ENCODE measurements at regions not wholly inside any gene's neighbourhood (a gene's known extent, or its start where the extent isn't known, plus 50 kb on each side); places are given as distances from the start of the nearest gene placed in this dataset.

DNA sequence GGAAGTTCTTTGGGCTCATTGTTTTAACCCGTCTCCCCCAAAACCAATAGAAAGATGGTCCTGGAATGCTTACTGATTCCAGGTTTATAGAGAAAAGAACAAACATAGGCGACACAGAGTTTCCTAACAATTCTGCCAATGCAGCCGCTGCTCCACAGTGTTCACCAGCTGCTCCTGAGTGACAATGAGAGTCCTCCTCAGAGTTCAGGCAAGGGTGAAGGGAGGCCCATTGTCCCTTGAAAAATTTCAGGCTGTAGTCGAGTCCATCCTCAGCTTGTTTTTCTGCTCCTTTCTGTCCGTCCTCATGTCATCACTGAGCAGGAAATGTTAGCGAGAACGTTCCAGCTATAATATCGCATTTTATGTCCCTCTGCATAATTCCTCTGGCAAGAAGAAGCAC lies 537.6 kb downstream of the TCERG1L start:
- Mint-ChIP-seq H3K36me3 (no peaks in the 10 kb centered on the region), H3K27ac (no peak overlapping the region), H3K27me3 (peaks cover 0 to 7% (median 0%) of the 10 kb centered on the region in 3 donors), H3K4me1 (no peaks in the 10 kb centered on the region), H3K4me3 (no peak overlapping the region), H3K9me3 (peaks cover 0 to 10% (median 4%) of the 10 kb centered on the region in 7 donors)
- DNase-seq (no peak), ATAC-seq (ENCODE audit: low read depth in 2 of 2) (no peak)

DNA sequence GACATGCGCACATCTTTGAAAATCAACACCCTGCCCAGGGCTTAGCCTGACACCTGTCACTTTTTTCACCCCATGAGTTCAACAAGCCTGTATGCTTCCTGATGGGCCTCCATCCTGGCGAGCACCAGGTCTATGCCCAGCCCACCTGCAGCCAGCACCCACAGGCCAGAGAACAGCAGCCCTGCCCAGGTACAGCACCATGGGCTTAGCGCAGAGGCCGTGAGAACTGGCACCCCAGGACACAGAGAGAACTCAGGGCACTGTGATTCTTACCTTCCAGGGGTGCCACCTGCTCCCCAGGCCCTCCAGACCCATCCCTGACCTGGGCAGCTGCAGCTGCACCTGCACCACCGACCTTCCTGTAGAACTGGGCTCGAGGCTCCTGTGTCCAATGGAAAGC lies 536.6 kb downstream of the TCERG1L start:
- H3K4me3 Mint-ChIP-seq, result peak overlapping the region in 1 of 8 donors; percentile 47
- no peak overlapping the region for H3K27ac Mint-ChIP-seq
- peaks cover 0 to 7% (median 0%) of the 10 kb centered on the region in 3 donors for H3K27me3 Mint-ChIP-seq
- DNase-seq (no peak), ATAC-seq (ENCODE audit: low read depth in 2 of 2) (no peak)
- no peaks in the 10 kb centered on the region for H3K4me1 Mint-ChIP-seq
- H3K9me3 Mint-ChIP-seq, result peaks cover 0 to 9% (median 2%) of the 10 kb centered on the region in 7 donors
- H3K36me3 Mint-ChIP-seq, result no peaks in the 10 kb centered on the region

GRCh38 chr10:130775311-130775710 lies 536.2 kb downstream of the TCERG1L start:
- Mint-ChIP-seq H3K4me3 (peak overlapping the region in 1 of 8 donors; percentile 47), H3K4me1 (no peaks in the 10 kb centered on the region), H3K9me3 (peaks cover 0 to 5% (median under 1%) of the 10 kb centered on the region in 7 donors), H3K27ac (no peak overlapping the region), H3K27me3 (peaks cover 0 to 7% (median 0%) of the 10 kb centered on the region in 3 donors), H3K36me3 (no peaks in the 10 kb centered on the region)
- ATAC-seq (ENCODE audit: low read depth in 2 of 2), result no peak
- no peak for DNase-seq

DNA sequence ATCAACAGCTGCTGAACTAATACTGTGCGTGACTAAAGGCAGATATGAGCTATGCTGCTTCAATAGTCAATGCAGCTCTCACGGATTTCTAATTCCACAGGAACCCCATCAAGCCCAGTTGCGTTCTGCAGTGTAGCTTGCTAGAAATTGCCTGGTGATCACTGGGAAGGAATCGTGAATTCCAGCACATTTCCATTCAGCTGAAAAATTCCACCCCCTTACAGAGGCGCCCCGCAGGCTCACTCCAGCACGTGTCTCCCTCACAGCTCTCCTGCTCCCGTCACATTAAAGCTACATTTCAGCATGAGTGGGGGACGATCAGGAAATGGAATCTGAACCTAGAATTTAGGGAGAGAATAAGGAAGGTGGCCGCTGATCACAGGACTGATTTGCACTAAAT lies 534.8 kb downstream of the TCERG1L start:
- no peak for DNase-seq
- H3K9me3 Mint-ChIP-seq, result peaks cover 0 to 4% (median 0%) of the 10 kb centered on the region in 7 donors
- H3K27me3 Mint-ChIP-seq, result peaks cover 0 to 7% (median 0%) of the 10 kb centered on the region in 3 donors
- no peak for ATAC-seq (ENCODE audit: low read depth in 2 of 2)
- H3K4me3 Mint-ChIP-seq, result no peak overlapping the region
- H3K4me1 Mint-ChIP-seq, result no peaks in the 10 kb centered on the region
- no peaks in the 10 kb centered on the region for H3K36me3 Mint-ChIP-seq
- no peak overlapping the region for H3K27ac Mint-ChIP-seq

GRCh38 chr10:130777507-130778165 lies 533.9 kb downstream of the TCERG1L start:
- peaks cover 0 to 7% (median 0%) of the 10 kb centered on the region in 3 donors for H3K27me3 Mint-ChIP-seq
- ATAC-seq (ENCODE audit: low read depth in 2 of 2), result no peak

DNA sequence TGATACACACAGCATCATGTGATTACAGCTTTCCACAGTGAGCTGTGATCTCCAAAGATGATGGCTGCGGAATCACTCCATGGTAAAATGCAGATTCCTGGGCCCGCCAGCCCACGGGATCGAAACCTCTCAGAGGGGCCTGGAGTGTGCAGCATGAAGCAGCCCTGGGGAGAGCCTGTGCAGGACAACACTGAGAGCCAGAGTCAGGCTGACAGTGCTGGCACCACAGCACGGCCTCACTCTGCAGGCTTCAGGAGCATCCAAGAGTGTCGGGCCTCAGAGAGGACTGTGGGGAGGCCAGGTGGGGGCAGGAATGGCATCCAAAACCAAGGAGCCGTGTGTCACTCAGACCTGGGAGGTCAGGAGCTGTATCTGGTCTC lies 533.4 kb downstream of the TCERG1L start:
- Mint-ChIP-seq H3K9me3 (peaks cover 0 to 4% (median 0%) of the 10 kb centered on the region in 7 donors), H3K4me1 (no peaks in the 10 kb centered on the region), H3K36me3 (no peaks in the 10 kb centered on the region), H3K4me3 (no peak overlapping the region), H3K27me3 (peaks cover 0 to 3% (median 0%) of the 10 kb centered on the region in 3 donors), H3K27ac (no peak overlapping the region)
- ATAC-seq (ENCODE audit: low read depth in 2 of 2) (no peak), DNase-seq (no peak)

More at GRCh38 chr10:130777507-130778165, 533.9 kb downstream of the TCERG1L start:
- no peak for DNase-seq
- H3K4me3 Mint-ChIP-seq, result no peak overlapping the region
- no peaks in the 10 kb centered on the region for H3K4me1 Mint-ChIP-seq
- no peak overlapping the region for H3K27ac Mint-ChIP-seq
- no peaks in the 10 kb centered on the region for H3K36me3 Mint-ChIP-seq
- peaks cover 0 to 4% (median 0%) of the 10 kb centered on the region in 7 donors for H3K9me3 Mint-ChIP-seq

- H3K36me3 Mint-ChIP-seq, result no peaks in the 10 kb centered on the region
- DNase-seq (no peak), ATAC-seq (ENCODE audit: low read depth in 2 of 2) (no peak)
- no peaks in the 10 kb centered on the region for H3K4me1 Mint-ChIP-seq
- H3K9me3 Mint-ChIP-seq, result peaks cover 0 to 4% (median 0%) of the 10 kb centered on the region in 7 donors
- H3K27me3 Mint-ChIP-seq, result no peaks in the 10 kb centered on the region
- H3K4me3 Mint-ChIP-seq, result no peak overlapping the region
- no peak overlapping the region for H3K27ac Mint-ChIP-seq
These were observed 530.8 kb downstream of the TCERG1L start for GRCh38 chr10:130780763-130781162.

GRCh38 chr10:130781206-130781605 lies 530.3 kb downstream of the TCERG1L start:
- Mint-ChIP-seq H3K9me3 (peaks cover 0 to 4% (median 0%) of the 10 kb centered on the region in 7 donors), H3K27me3 (no peaks in the 10 kb centered on the region), H3K36me3 (no peaks in the 10 kb centered on the region), H3K4me3 (no peak overlapping the region), H3K4me1 (no peaks in the 10 kb centered on the region), H3K27ac (no peak overlapping the region)
- ATAC-seq (ENCODE audit: low read depth in 2 of 2) (no peak), DNase-seq (no peak)

- Mint-ChIP-seq H3K27ac (no peak overlapping the region), H3K4me1 (no peaks in the 10 kb centered on the region), H3K36me3 (no peaks in the 10 kb centered on the region), H3K4me3 (no peak overlapping the region), H3K9me3 (peaks cover 0 to 4% (median 0%) of the 10 kb centered on the region in 7 donors), H3K27me3 (no peaks in the 10 kb centered on the region)
- no peak for DNase-seq
- no peak for ATAC-seq (ENCODE audit: low read depth in 2 of 2)
These were observed 529.9 kb downstream of the TCERG1L start for GRCh38 chr10:130781623-130782022.

DNA sequence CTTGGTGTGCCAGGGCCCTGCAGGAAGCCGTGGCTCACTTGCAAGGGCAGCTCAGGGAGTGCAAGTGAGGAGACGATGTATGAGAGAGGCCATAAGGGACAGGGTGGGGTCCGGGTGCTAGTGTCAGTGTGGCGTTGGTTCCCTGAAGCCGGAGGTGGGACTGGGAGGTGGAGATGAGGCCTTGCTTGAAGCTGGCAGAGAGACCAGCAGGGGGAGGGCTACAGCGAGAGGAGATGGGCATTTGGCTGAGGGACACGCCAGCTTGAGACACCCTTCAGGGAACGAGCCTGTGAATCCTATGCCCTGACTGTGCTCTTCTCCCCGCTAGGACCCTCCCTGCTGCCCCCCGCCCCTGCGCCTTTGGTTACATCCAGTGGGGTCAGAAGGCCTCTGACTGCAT lies 529.1 kb downstream of the TCERG1L start:
- no peaks in the 10 kb centered on the region for H3K36me3 Mint-ChIP-seq
- H3K27me3 Mint-ChIP-seq, result no peaks in the 10 kb centered on the region
- no peaks in the 10 kb centered on the region for H3K4me1 Mint-ChIP-seq

GRCh38 chr10:130784326-130784725 lies 527.2 kb downstream of the TCERG1L start:
- Mint-ChIP-seq H3K9me3 (peaks cover 0 to 7% (median 0%) of the 10 kb centered on the region in 7 donors), H3K27ac (no peak overlapping the region), H3K4me1 (peaks cover 0 to 3% (median 0%) of the 10 kb centered on the region in 3 donors), H3K4me3 (no peak overlapping the region), H3K27me3 (no peaks in the 10 kb centered on the region), H3K36me3 (no peaks in the 10 kb centered on the region)
- ATAC-seq (ENCODE audit: low read depth in 2 of 2) (no peak), DNase-seq (no peak)

More for the DNA sequence above, 529.1 kb downstream of the TCERG1L start:
- ATAC-seq (ENCODE audit: low read depth in 2 of 2) (no peak), DNase-seq (no peak)
- Mint-ChIP-seq H3K27ac (no peak overlapping the region), H3K9me3 (peaks cover 0 to 4% (median 0%) of the 10 kb centered on the region in 7 donors), H3K4me3 (no peak overlapping the region)

DNA sequence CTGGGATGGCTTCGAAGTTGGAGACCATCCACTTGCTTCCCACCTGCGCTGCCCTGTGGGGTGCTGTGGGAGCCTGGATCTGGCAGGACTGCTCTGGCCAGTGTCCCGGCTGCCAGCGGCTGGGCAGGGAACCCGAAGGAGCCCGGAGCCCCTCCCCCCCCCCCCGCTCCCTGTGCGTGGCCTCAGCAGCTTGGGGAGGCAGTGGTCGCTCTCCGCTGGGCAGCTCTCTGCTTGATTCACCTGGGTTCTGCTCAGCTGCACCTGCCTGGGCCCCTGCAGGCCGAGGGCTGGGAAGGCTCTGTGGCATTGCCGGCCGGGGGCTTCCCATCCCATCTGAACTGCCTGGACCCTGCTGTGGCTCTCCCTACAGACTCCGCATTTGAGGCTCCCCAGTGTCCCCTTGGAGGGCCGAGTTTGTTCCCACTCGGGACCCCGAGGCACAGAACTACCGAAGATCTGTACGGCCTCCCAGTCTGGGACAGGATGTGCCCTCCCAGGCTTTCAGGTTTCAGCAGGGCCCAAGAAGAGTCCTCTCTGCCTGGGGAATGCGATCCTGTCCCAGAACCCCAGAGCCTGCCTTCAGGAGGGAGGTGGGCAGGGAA lies 525.1 kb downstream of the TCERG1L start:
- no peak for ATAC-seq (ENCODE audit: low read depth in 2 of 2)
- H3K4me3 Mint-ChIP-seq, result no peak overlapping the region

DNA sequence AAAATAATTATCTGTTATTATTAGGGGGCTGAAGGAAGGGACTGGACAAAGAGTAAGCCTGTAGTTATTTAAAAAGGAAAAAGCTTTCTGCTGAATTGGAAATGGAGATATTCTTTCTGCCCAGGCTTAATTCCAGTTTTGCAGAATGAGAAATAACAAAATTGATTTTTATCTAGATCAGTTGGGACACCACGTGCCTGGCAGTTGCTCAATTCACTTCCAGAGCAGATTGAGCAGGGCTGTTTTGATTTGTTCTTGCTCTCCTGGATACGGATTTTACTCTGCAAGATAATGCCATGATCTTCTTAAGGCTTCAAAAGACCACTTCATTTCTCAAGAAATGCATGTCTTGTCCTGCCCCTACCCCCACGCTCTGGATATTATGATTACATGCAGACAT lies 524.3 kb downstream of the TCERG1L start:
- no peak overlapping the region for H3K4me3 Mint-ChIP-seq
- ATAC-seq (ENCODE audit: low read depth in 2 of 2) (no peak), DNase-seq (no peak)
- H3K27me3 Mint-ChIP-seq, result no peaks in the 10 kb centered on the region
- H3K9me3 Mint-ChIP-seq, result peaks cover 0 to 7% (median 0%) of the 10 kb centered on the region in 7 donors
- no peaks in the 10 kb centered on the region for H3K36me3 Mint-ChIP-seq
- H3K27ac Mint-ChIP-seq, result no peak overlapping the region
- H3K4me1 Mint-ChIP-seq, result peaks cover 0 to 3% (median 0%) of the 10 kb centered on the region in 3 donors

More for the DNA sequence above, 525.1 kb downstream of the TCERG1L start:
- DNase-seq, result no peak
- no peaks in the 10 kb centered on the region for H3K27me3 Mint-ChIP-seq
- H3K36me3 Mint-ChIP-seq, result no peaks in the 10 kb centered on the region
- peaks cover 0 to 6% (median 0%) of the 10 kb centered on the region in 7 donors for H3K9me3 Mint-ChIP-seq
- H3K27ac Mint-ChIP-seq, result no peak overlapping the region
- peaks cover 0 to 3% (median 0%) of the 10 kb centered on the region in 3 donors for H3K4me1 Mint-ChIP-seq

DNA sequence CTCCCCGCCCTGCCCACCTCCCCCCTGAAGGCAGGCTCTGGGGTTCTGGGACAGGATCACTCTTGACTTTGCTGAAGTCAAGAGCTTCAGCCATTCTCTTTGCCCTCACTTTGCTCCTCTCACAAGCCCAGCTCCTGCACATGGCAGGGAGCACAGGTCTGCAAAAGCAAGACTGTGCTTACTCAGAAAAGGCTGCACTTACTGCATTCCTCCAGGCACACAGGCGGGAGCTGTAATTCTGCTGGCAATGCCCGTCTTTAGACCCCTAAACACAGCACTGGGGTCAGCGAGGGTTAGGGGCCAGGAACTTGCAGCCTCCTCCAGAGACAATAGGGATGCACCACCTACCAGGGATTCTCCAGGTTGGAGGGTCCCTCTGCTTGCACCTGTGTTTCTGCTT lies 523.7 kb downstream of the TCERG1L start:
- H3K4me3 Mint-ChIP-seq, result no peak overlapping the region
- DNase-seq, result no peak
- no peak overlapping the region for H3K27ac Mint-ChIP-seq
- no peaks in the 10 kb centered on the region for H3K36me3 Mint-ChIP-seq
- no peak for ATAC-seq (ENCODE audit: low read depth in 2 of 2)
- H3K9me3 Mint-ChIP-seq, result peaks cover 0 to 7% (median 0%) of the 10 kb centered on the region in 7 donors
- H3K27me3 Mint-ChIP-seq, result no peaks in the 10 kb centered on the region
- peaks cover 0 to 3% (median 0%) of the 10 kb centered on the region in 3 donors for H3K4me1 Mint-ChIP-seq
